Activated T-cell treated with anti-CD3 and anti-CD28 coated beads, Interleukin-2, amount 50 U/mL, for 24 hours (primary cell): ENCODE measurements at regions not wholly inside any gene's neighbourhood (a gene's known extent, or its start where the extent isn't known, plus 50 kb on each side); places are given as distances from the start of the nearest gene placed in this dataset.

Experiments used
- DNase-seq: peaks from one replicate; pipeline ENCODE4 v3.0.0-alpha.2; 2020
- H3K27ac Mint-ChIP-seq: 2 replicates; pipeline ENCODE4 v1.8.0; 2020; ENCODE audit warnings: mild to moderate bottlenecking, mixed read lengths
- H3K27me3 Mint-ChIP-seq: 2 replicates; pipeline ENCODE4 v1.8.0; 2020; ENCODE audit warnings: mixed read lengths
- H3K36me3 Mint-ChIP-seq: 2 replicates; pipeline ENCODE4 v1.8.0; 2020; ENCODE audit warnings: low read depth, mixed read lengths
- H3K4me1 Mint-ChIP-seq: 2 replicates; pipeline ENCODE4 v1.8.0; 2020; ENCODE audit warnings: low read depth, mixed read lengths
- H3K4me3 Mint-ChIP-seq: 2 replicates; pipeline ENCODE4 v1.8.0; 2020; ENCODE audit warnings: mild to moderate bottlenecking, moderate library complexity, mixed read lengths
- H3K9me3 Mint-ChIP-seq: 2 replicates; pipeline ENCODE4 v1.8.0; 2020; ENCODE audit warnings: mixed read lengths

DNA sequence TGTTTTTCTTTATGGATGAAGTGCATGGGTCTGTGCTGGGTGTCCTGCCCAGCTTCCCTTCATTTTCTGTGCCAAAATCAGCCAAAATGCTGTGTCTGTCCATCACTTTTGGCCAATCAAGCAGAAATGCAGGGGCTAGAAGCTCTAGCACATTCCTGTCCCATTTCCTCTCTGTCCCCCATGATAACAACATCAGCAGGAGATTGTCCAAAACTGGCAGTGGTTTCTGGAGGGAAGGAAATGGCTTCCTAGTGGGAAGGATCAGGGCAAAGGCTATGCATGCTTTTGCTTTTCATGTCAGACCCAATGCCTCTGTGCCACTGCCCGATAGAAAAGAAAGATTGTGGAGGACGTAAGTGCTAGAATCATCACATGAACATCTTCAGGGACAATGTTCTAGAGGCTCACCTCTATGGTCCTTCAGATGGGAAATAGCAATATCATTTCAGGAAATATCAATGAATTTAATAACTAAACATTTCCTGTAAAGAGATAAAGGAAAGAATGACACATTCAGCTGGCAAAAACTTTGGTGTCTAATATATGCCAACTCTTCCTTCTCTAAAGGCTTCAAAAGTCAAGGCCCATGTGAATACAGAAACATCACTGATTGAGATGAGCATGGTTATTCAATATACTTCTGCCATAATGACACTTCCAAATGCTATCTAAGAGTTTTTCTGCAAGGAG is 107.5 kb downstream of the SETD4 start:
- Mint-ChIP-seq H3K36me3 (no peaks in the 10 kb centered on the region), H3K27me3 (peaks cover 21% of the 10 kb centered on the region), H3K27ac (no peak overlapping the region), H3K9me3 (no peaks in the 10 kb centered on the region), H3K4me1 (no peaks in the 10 kb centered on the region), H3K4me3 (no peak overlapping the region)
- no peak for DNase-seq

DNA sequence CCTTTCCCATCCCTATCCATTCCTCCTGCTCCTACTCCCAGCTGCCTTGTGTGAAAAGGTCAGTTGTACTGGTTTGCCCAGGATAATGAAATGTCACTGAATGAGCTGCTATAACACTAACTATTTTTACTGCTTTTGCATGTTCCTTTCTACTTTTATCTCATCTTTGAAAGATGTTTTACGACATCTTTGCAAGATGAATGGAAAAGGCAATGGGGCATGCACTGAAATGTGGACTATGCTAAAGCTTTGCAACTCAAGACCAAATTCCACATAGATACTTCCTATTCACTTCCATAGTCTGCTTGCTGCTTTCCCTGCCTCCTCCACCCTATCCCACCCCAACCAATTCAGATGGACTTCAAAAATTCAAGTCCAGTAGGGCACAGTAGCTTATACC is 111.3 kb downstream of the SETD4 start:
- H3K27ac Mint-ChIP-seq = no peak overlapping the region
- H3K9me3 Mint-ChIP-seq = no peaks in the 10 kb centered on the region

DNA sequence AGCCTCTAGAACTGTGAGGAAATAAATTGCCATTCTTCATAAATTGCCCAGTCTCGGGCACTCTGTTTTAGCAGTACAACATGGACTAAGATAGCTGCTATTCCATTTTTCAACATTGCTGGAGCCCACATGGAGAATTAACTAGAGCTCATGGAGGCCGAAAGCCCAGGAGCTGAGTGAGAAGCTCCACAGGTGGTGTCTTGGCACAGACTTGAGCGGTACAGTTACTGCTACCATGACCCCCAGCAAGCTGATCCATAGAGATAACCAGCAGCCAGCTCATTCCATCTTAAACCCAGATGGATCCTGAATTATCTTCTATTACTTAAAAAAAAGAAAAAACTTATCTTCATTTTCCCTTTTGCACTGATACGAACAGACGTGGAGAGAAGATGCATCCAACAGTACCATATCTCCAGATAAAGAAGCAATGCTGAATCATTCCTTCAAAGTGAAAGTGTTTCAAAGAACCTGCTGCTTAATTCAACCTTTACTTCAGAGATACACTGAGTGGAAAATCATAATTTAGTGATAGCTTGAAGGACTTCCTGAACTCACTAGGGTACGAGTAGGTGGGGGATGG is 115.1 kb downstream of the SETD4 start:
- no peak overlapping the region for H3K27ac Mint-ChIP-seq
- no peaks in the 10 kb centered on the region for H3K36me3 Mint-ChIP-seq

More for the DNA sequence above, 111.3 kb downstream of the SETD4 start:
- Mint-ChIP-seq H3K27me3 (peaks cover 11% of the 10 kb centered on the region), H3K4me1 (no peaks in the 10 kb centered on the region), H3K36me3 (no peaks in the 10 kb centered on the region), H3K4me3 (no peak overlapping the region)
- DNase-seq = no peak

DNA sequence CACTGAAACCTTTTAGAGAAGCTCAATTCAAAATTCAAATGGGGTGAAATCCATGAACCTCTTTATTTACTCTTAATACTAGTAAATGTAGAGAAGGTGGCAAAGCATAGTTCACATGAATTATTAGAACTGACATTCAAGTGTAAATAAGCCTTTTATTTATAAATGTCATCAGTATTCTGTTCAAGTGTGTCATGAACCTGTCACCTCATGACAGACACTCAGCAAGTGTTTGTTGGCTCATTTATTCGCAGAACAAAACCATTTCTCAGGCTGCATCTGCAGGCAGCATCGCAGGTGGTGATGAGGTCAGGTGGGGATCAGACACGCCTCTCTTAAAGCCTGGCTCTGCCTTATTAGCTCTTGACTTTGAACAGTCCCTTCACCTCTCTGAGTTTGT is 116.6 kb downstream of the SETD4 start:
- Mint-ChIP-seq H3K36me3 (no peaks in the 10 kb centered on the region), H3K4me1 (no peaks in the 10 kb centered on the region), H3K27ac (no peak overlapping the region), H3K27me3 (peaks cover 11% of the 10 kb centered on the region), H3K4me3 (no peak overlapping the region), H3K9me3 (no peaks in the 10 kb centered on the region)
- no peak for DNase-seq

More for the DNA sequence above, 115.1 kb downstream of the SETD4 start:
- Mint-ChIP-seq H3K27me3 (peaks cover 5% of the 10 kb centered on the region), H3K4me3 (no peak overlapping the region), H3K9me3 (no peaks in the 10 kb centered on the region), H3K4me1 (no peaks in the 10 kb centered on the region)
- no peak for DNase-seq

DNA sequence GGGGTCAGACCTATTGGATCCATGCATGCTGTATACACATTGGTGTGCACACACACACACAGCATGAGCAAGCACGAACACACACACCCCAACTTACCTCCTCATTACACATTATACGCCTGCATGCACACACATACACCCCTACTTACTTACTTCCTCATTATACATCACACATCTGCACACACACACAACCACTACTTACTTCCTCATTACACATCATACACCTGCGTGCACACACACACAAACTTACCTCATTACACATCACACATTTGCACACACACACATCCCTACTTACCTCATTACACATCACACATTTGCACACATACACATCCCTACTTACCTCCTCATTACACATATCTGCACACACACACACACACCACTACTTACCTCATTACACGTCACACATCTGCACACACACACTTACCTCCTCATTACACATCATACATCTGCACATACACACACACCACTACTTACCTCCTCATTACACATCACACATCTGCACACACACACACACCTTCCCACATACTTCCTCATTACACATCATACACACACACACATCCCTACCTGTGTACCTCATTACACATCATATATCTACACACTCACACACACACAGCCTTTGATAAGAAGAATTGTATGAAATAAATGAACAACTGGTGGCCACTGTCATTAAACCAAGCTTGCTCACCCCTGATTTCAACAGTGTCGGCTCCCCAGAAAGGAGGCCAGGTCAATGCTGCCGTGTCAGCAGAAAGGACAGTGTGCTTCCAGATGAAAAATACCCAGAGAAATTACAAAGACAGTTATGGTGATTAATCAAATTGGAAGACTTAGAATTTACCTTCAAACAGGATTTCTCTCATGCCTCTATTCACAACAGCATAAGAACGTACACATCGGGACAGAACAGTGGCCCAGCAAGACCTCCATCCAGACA is 117.8 kb downstream of the SETD4 start:
- no peak overlapping the region for H3K4me3 Mint-ChIP-seq
- H3K9me3 Mint-ChIP-seq = no peaks in the 10 kb centered on the region
- no peak overlapping the region for H3K27ac Mint-ChIP-seq
- peaks cover 15% of the 10 kb centered on the region for H3K27me3 Mint-ChIP-seq
- DNase-seq = no peak
- no peaks in the 10 kb centered on the region for H3K36me3 Mint-ChIP-seq
- no peaks in the 10 kb centered on the region for H3K4me1 Mint-ChIP-seq

DNA sequence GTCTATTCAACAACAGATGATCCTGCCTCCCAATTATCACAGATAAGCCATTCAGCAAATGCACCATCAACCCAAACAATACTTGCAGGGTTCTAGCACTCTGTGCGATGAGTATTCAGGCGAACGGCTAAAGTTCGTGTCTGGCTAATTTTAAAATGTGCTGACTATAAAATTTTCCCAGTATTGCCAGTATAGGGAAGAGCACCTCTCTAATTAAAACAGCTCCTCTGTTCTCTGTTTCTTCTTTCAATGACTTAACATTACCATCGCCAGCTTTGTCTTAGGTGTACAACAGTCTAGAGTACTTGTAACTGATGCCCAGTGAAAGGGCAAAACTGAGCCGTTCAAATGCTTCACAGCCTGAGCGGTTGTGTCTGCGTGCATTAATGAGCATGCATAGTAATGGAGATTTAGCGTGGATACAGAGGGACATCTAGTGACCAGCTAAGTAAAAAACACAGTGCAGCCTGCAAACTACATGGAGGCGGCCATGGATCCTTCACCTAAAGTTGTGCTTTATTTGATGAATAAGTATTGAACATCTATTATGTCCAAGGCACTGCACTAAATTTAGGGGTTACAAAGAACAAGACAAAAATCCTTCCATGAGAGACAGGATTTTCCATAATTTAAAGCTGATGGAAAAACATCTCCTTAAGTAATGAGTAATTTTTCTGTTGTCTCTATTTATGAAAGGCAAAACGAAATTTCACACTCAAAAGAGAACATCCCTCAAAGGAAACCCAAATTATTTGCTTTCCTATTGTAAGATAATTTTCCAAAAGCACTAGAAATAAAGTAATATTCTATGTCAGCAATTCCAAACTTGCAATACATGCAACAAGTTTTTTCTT is 120.0 kb downstream of the SETD4 start:
- no peak for DNase-seq

DNA sequence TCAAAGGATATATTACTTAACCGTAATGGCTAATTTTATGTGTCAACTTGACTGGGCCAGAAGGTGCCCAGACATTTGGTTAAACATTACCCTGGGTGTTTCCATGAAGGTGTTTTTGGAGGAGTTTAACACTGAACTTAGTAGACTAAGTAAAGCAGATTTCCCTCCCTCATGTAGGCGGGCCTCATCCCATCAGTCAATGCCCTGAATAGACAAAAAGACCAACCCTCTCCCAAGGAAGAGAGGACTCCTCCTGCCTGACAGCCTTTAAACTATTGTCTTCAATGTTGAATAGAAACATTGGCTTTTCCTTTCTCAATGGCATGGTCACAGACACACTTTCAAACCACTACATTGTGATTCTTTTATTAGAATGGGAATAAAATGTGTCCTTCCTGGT is 121.9 kb downstream of the SETD4 start:
- Mint-ChIP-seq H3K27ac (no peak overlapping the region), H3K4me3 (no peak overlapping the region), H3K27me3 (peaks cover 19% of the 10 kb centered on the region), H3K36me3 (no peaks in the 10 kb centered on the region), H3K9me3 (no peaks in the 10 kb centered on the region), H3K4me1 (no peaks in the 10 kb centered on the region)
- DNase-seq = no peak

More for the DNA sequence above, 120.0 kb downstream of the SETD4 start:
- H3K27me3 Mint-ChIP-seq = peaks cover 19% of the 10 kb centered on the region
- no peaks in the 10 kb centered on the region for H3K36me3 Mint-ChIP-seq
- no peak overlapping the region for H3K27ac Mint-ChIP-seq
- no peaks in the 10 kb centered on the region for H3K4me1 Mint-ChIP-seq
- H3K4me3 Mint-ChIP-seq = no peak overlapping the region
- no peaks in the 10 kb centered on the region for H3K9me3 Mint-ChIP-seq

DNA sequence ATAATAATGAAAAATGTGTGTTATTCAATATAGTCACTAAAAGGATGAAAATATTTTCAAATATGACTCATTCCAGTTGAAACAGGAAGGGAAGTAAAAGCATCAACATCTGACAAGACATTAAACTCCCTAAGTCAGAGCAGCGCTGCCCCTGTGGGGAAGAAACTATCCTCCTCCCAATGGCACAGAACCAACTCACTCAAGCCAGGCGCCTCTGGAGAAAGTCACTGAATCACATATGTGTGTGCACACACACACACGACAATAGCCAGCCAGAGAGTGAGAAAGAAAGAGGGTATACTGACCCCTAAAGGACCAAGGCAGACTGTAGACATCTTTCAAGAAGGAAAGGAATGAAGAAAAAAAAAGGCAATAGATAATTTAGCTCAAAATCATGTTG is 126.9 kb downstream of the SETD4 start:
- H3K27me3 Mint-ChIP-seq = peaks cover 14% of the 10 kb centered on the region
- no peaks in the 10 kb centered on the region for H3K9me3 Mint-ChIP-seq
- no peak overlapping the region for H3K27ac Mint-ChIP-seq
- H3K36me3 Mint-ChIP-seq = no peaks in the 10 kb centered on the region
- DNase-seq = no peak
- no peaks in the 10 kb centered on the region for H3K4me1 Mint-ChIP-seq
- no peak overlapping the region for H3K4me3 Mint-ChIP-seq

DNA sequence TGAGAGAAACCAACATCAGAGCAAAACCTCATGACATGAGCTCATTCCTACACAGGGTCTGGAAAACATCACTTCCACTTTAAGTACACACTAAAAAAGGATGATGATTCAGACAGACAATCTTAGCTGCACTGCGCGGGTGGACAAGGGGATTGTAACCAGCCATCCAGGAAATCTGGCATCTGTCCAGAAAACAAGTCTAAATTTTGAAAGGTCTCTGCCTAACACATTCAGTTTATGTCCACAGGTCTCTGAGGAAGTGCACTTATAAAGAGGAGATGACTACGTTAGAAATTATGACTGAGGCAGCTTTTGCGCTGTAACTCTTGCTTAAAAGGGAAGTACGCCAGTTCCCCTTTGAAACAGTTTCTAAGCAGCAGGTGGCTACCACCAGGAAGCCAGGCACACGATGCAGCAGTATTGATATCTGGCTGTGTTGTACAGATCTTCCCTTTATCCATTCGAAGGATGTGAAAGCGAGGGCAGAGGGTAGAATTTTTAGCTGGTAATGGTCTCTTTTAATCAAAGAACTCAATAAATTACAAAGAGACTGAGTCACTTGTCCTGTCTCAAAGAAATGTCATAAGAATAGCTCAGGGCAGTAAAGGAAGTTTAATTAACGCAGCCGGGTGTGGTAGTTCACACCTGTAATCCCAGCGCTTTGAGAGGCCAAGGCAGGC is 128.0 kb downstream of the SETD4 start:
- Mint-ChIP-seq H3K9me3 (no peaks in the 10 kb centered on the region), H3K27ac (no peak overlapping the region)
- DNase-seq = no peak

DNA sequence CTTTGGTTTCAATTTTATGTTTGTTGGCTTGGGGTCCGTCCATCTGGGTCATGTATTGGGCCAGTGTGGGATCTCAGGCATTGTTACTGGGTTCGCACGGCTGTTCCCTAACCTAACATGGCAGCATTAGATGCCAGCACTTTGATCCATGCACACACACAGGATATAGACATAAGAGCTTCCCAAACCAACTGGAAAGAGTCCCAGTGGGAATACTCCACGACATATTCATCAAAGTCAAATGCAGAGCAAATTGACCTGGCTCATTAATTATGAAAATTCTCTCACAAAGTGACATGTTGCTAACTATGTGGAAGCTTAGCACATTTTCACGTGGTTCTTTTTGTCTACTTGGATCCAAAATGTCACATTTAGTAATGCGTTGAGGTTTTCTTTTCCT is 130.4 kb downstream of the SETD4 start:
- Mint-ChIP-seq H3K9me3 (no peaks in the 10 kb centered on the region), H3K4me3 (no peak overlapping the region), H3K36me3 (no peaks in the 10 kb centered on the region), H3K27me3 (peaks cover 31% of the 10 kb centered on the region), H3K27ac (no peak overlapping the region), H3K4me1 (peaks cover 2% of the 10 kb centered on the region)
- DNase-seq = no peak

More for the DNA sequence above, 128.0 kb downstream of the SETD4 start:
- Mint-ChIP-seq H3K4me3 (no peak overlapping the region), H3K36me3 (no peaks in the 10 kb centered on the region), H3K4me1 (no peaks in the 10 kb centered on the region), H3K27me3 (peaks cover 19% of the 10 kb centered on the region)

DNA sequence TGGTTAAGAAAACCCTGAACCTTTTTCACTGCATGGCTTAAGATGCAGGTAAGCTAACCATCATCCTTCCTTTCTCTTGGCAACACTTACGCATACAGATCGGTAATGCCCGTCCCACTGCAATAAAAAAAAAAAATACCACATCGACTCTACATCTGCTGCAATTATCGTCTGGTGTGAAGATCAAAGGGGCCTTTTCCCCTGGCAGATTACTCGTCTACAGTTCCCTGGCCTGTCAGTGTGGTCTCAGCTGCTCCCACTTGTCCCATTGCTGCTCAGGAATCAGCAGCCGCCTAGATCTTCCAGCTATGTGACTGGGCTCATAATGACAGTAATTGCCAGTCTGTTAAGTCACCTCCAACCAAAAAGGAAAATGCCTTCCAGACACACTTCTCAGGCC is 133.1 kb downstream of the SETD4 start:
- Mint-ChIP-seq H3K36me3 (no peaks in the 10 kb centered on the region), H3K4me3 (no peak overlapping the region), H3K27ac (no peak overlapping the region)

DNA sequence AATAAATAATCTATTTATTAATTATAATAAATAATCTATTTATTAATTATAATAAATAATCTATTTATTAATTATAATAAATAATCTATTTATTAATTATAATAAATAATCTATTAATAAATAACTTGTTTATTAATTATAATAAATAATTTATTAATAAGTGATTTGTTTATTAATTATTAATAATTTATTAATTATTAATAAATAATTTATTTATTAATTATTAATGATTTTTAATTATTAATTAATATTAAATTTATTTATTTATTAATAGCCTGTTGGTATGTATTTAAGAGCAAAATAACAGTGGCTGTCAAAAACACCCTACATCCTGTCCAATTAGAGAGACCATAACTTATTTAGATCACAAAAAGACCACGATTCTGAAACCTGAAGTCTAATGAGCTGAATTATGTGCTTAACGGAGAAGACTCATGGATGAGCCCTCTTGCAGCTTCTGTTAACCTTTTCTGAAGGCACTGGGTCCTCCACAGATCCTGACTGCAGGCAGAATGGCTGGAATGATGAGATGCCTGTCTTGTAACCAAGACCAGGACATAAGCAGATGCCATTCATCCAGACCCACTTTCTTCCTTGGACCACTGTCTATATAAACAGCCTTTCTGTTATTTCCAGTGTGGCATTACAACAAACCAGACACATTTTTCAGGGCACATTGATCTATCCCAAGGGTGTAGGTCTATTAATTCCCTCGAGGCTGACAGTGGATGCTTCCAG is 134.2 kb downstream of the SETD4 start:
- Mint-ChIP-seq H3K4me1 (peaks cover 2% of the 10 kb centered on the region), H3K4me3 (no peak overlapping the region), H3K27me3 (peaks cover 56% of the 10 kb centered on the region), H3K36me3 (no peaks in the 10 kb centered on the region), H3K9me3 (no peaks in the 10 kb centered on the region), H3K27ac (no peak overlapping the region)
- DNase-seq = no peak

More for the DNA sequence above, 133.1 kb downstream of the SETD4 start:
- Mint-ChIP-seq H3K4me1 (peaks cover 2% of the 10 kb centered on the region), H3K9me3 (no peaks in the 10 kb centered on the region), H3K27me3 (peaks cover 51% of the 10 kb centered on the region)
- DNase-seq = no peak

DNA sequence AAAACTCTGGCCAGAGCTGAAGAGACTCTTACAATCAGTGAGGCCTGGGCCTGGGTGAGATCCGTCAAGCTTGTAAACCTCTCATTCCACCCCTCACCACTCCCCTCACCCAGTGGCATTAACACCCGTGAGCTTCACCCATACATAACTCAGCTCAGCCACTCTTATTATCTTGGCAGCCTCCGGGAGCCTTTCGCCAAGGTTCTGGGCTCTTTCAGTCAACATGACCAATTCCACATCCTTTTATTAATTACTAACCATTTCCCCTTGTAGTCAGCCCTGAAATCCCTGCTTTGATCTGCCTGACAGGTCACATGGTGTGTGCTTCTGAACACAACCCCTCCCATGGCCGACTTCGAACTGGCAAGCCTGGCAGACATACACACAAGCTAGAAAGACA is 134.8 kb downstream of the SETD4 start:
- Mint-ChIP-seq H3K27ac (no peak overlapping the region), H3K36me3 (no peaks in the 10 kb centered on the region), H3K4me3 (no peak overlapping the region), H3K4me1 (peaks cover 2% of the 10 kb centered on the region), H3K9me3 (no peaks in the 10 kb centered on the region), H3K27me3 (peaks cover 62% of the 10 kb centered on the region)
- DNase-seq = no peak
